Thyroid gland (tissue), 4 donors: ENCODE measurements at regions not wholly inside any gene's neighbourhood (a gene's known extent, or its start where the extent isn't known, plus 50 kb on each side); places are given as distances from the start of the nearest gene placed in this dataset.

Source experiments
- DNase-seq, 2 donors: peaks; one replicate each; pipeline ENCODE4 v3.0.0-alpha.2; 2019
- H3K27ac ChIP-seq, 3 donors: fragments of 200-600 bp; sonication (generic); 1 replicate in 2 of 3; 2 replicates in 1 of 3; pipeline ENCODE4 v1.5.1; 2016 to 2019; ENCODE audit warnings: mild to moderate bottlenecking in 1 of 3, moderate library complexity in 1 of 3
- H3K27me3 ChIP-seq: fragments of 200-600 bp; sonication (generic); one replicate; pipeline ENCODE4 v1.5.1; 2019
- H3K36me3 ChIP-seq, 2 donors: fragments of 200-600 bp; sonication (generic); one replicate each; pipeline ENCODE4 v1.5.1; 2016 to 2019
- H3K4me1 ChIP-seq, 2 donors: fragments of 200-600 bp; sonication (generic); one replicate each; pipeline ENCODE4 v1.5.1; 2017 to 2019
- H3K4me3 ChIP-seq, 3 donors: fragments of 200-600 bp; sonication (generic); replicated peaks in 1 of 3; 1 replicate in 2 of 3; 2 replicates in 1 of 3; pipeline ENCODE4 v1.5.1; 2016; ENCODE audit warnings: mild to moderate bottlenecking in 1 of 3
- H3K9me3 ChIP-seq: fragments of 200-600 bp; sonication (generic); one replicate; pipeline ENCODE4 v1.5.1; 2017
- CTCF ChIP-seq, 6 experiments: fragments of 200-600 bp in 3 of 6; fragments of 450-650 bp in 3 of 6; sonication (generic) in 3 of 6; IDR thresholded peaks; one replicate each; pipeline ENCODE4 v1.5.1; 2016 to 2019; ENCODE audit warnings: antibody characterized with exemption in 6 of 6, mild to moderate bottlenecking in 2 of 6, inconsistent platforms in 1 of 6, moderate library complexity in 1 of 6
- POLR2A ChIP-seq, 2 donors: fragments of 450-650 bp; IDR thresholded peaks; one replicate each; pipeline ENCODE4 v1.6.1; 2017; ENCODE audit warnings: antibody characterized with exemption in 2 of 2, mild to moderate bottlenecking in 2 of 2, moderate library complexity in 1 of 2
- WGBS, 2 donors: methylation state at CpG; one replicate each; pipeline ENCODE4 v1.1.5; 2017; 5-methylcytosine and 5-hydroxymethylcytosine counted together
- intact Hi-C: fragments of 100-400 bp; cut with DNase I; formaldehyde crosslinking; loops from one replicate; pipeline ENCODE4 v1.15.1; 2023

- no peak for DNase-seq
- H3K36me3 ChIP-seq = no peaks in the 10 kb centered on the region
- no peak overlapping the region for H3K4me3 ChIP-seq
- H3K27ac ChIP-seq = no peak overlapping the region
- TF ChIP-seq POLR2A (IDR thresholded peaks at IDR 0.05) = no peak
- TF ChIP-seq CTCF (IDR thresholded peaks at IDR 0.05) = no peak
- no peaks in the 10 kb centered on the region for H3K9me3 ChIP-seq
- intact Hi-C loops = no loop called here
- WGBS, 2 donors = 75 to 76% methylated on average over 3 of the region's 3 CpGs
- H3K27me3 ChIP-seq = no peaks in the 10 kb centered on the region
- no peaks in the 10 kb centered on the region for H3K4me1 ChIP-seq
Measured at GRCh38 chr15:54841701-54842305, 354.9 kb downstream of the RSL24D1 start.

DNA sequence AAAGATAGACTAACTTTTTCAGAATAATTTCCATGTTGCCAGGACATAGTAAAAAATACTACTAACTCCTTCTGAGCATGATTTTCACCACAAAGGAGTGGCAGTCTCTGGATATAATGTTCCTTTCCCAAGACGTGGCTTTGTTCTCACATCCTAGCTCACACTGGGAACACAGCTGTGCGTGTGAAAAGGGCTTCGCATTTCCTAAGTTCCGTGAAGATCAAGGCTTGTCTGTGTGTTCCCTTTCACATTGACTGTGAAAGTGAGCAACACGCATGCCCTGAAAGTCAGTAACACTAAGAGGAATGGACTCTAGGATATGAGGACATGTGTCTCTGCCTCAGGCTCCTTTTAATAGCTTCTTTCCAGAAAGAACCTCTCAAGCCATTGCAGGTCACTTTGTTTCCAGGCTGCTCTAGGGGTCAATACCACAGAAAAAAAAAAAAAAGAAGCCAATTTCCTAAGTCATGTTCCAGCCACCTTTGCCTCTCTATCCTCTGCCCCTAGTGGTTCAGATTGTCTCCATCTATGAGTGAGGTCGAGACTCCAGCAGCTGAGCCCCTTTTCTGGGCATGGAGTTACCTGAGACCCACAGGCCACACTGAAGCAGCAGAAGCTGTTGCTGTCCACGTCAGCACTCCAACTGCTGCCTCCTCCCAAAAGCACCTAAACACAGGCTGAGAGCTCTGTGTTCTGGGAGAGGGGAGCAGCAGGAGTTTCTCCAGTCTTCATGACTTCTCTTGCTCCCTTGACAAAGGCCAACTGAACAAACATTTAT, 355.9 kb downstream of the RSL24D1 start:
- DNase-seq = no peak
- intact Hi-C loops = no loop called here
- WGBS, 2 donors = 65 to 74% methylated on average over 7 of the region's 7 CpGs
- no peaks in the 10 kb centered on the region for H3K27me3 ChIP-seq
- H3K27ac ChIP-seq = no peak overlapping the region
- H3K36me3 ChIP-seq = no peaks in the 10 kb centered on the region
- H3K4me1 ChIP-seq = no peaks in the 10 kb centered on the region
- H3K4me3 ChIP-seq = no peak overlapping the region
- no peak for TF ChIP-seq CTCF (IDR thresholded peaks at IDR 0.05)
- TF ChIP-seq POLR2A (IDR thresholded peaks at IDR 0.05) = no peak
- no peaks in the 10 kb centered on the region for H3K9me3 ChIP-seq

- TF ChIP-seq POLR2A (IDR thresholded peaks at IDR 0.05) = no peak
- no peak for TF ChIP-seq CTCF (IDR thresholded peaks at IDR 0.05)
- H3K36me3 ChIP-seq = no peaks in the 10 kb centered on the region
- no peak overlapping the region for H3K4me3 ChIP-seq
- no peaks in the 10 kb centered on the region for H3K4me1 ChIP-seq
- H3K27me3 ChIP-seq = no peaks in the 10 kb centered on the region
- WGBS, 2 donors = 39 to 61% methylated on average over 2 of the region's 2 CpGs
- intact Hi-C loops = no loop called here
- DNase-seq = no peak
- H3K27ac ChIP-seq = no peak overlapping the region
- no peaks in the 10 kb centered on the region for H3K9me3 ChIP-seq
Measured at GRCh38 chr15:54839379-54839778, 357.4 kb downstream of the RSL24D1 start.

DNA sequence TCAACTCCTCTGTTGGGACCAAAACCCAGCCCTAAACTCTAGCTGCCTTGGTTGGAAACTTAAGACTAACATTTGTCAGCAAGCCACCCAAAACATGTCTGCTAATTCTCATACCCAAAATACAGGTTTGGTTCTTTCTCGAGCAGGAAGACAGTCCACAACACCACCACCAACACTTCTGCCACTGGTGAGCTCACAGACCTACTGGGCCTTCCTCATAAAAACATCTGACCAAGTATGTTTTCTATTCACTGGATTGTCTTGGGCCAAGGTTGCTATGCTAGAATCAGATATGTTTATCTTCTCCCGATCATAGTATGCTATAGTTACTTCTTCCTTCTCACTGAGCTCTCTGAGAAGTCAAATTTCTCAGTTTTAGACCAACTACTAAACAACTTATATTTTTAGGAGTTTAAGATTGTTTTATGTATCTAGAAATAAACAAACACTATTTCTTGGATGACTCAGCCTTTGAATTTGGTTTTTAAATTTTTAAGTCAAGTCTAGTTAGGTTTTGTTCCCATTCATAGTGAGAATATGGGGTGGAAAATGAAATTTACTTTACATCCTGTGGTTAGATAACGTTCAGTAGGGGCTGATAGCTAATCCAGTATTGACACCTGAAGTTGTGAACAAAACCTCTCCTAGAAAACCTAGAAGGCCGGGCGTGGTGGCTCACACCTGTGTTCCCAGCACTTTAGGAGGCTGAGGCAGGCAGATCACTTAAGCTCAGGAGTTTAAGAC, 360.5 kb downstream of the RSL24D1 start:
- Histone ChIP-seq H3K27me3 (no peaks in the 10 kb centered on the region), H3K9me3 (no peaks in the 10 kb centered on the region), H3K36me3 (no peaks in the 10 kb centered on the region), H3K4me1 (no peaks in the 10 kb centered on the region), H3K27ac (no peak overlapping the region), H3K4me3 (no peak overlapping the region)
- intact Hi-C loops = no loop called here
- 83 to 87% methylated on average over 5 of the region's 5 CpGs for WGBS, 2 donors
- TF ChIP-seq CTCF (IDR thresholded peaks at IDR 0.05) (no peak), POLR2A (IDR thresholded peaks at IDR 0.05) (no peak)
- DNase-seq = no peak

GRCh38 chr15:54829821-54830220, 366.9 kb downstream of the RSL24D1 start:
- TF ChIP-seq CTCF (IDR thresholded peaks at IDR 0.05) (no peak), POLR2A (IDR thresholded peaks at IDR 0.05) (no peak)
- no peaks in the 10 kb centered on the region for H3K9me3 ChIP-seq
- intact Hi-C loops = no loop called here
- no peak for DNase-seq
- H3K4me3 ChIP-seq = no peak overlapping the region
- H3K36me3 ChIP-seq = no peaks in the 10 kb centered on the region
- H3K27me3 ChIP-seq = no peaks in the 10 kb centered on the region
- 71 to 77% methylated on average over 1 of the region's 1 CpG for WGBS, 2 donors
- H3K27ac ChIP-seq = no peak overlapping the region
- no peaks in the 10 kb centered on the region for H3K4me1 ChIP-seq
